ENCODE measurements at regions not wholly inside any gene's neighbourhood (a gene's known extent, or its start where the extent isn't known, plus 50 kb on each side); places are given as distances from the start of the nearest gene placed in this dataset.

GRCh38 chr5:160485364-160485969, 63.8 kb downstream of the PTTG1 start:
- Histone ChIP-seq H3K4me2 (ENCODE audit: insufficient read depth, low read length) (no peak overlapping the region), H3K9me1 (ENCODE audit: control insufficient read depth, insufficient read depth, low read length) (no peaks in the 10 kb centered on the region), H3K36me3 (ENCODE audit: control insufficient read depth, insufficient read depth, low read length) (no peaks in the 10 kb centered on the region), H3K79me2 (ENCODE audit: control insufficient read depth, insufficient read depth, low read length) (no peaks in the 10 kb centered on the region), H2AFZ (ENCODE audit: low read depth, low read length) (no peak overlapping the region), H3K4me1 (replicated peaks in 1 of 2; ENCODE audit: control insufficient read depth in 2 of 2, insufficient read depth in 2 of 2, low read length in 2 of 2) (no peaks in the 10 kb centered on the region), H3K9ac (ENCODE audit: insufficient read depth in 1 of 2, low read depth in 2 of 2, low read length in 2 of 2) (no peak overlapping the region), H3K4me3 (no peak overlapping the region), H3K9me3 (replicated peaks; ENCODE audit: control insufficient read depth, insufficient read depth, low read depth, low read length) (no peaks in the 10 kb centered on the region), H3K27me3 (ENCODE audit: control insufficient read depth in 2 of 2, insufficient read depth in 2 of 2, low read length in 2 of 2) (no peaks in the 10 kb centered on the region), H4K20me1 (replicated peaks; ENCODE audit: control insufficient read depth, insufficient read depth, low read length) (no peaks in the 10 kb centered on the region; the same call in 1 of the 2 replicates), H3K27ac (ENCODE audit: extremely low read depth, low read depth, low read length) (no peak overlapping the region)
- intact Hi-C loops (cut with micrococcal nuclease), result no loop called here
- ChIA-PET CTCF (ENCODE audit: low intra/inter-chr PET ratio) (no interaction called here), POLR2A (interaction anchor here (0.6 kb wide), 1 partner anchor 10 kb away, joined by 3 read pairs; no protein-coding TSS in a partner anchor)
- no peak for TF ChIP-seq MYC (IDR thresholded peaks at IDR 0.05; ENCODE audit: low read depth, low read length)
- no peak for TF ChIP-seq MYC (CRISPR knock-in tag; IDR thresholded peaks at IDR 0.05; ENCODE audit: borderline replicate concordance, low read depth)
- TF ChIP-seq ELF4 (CRISPR knock-in tag; IDR thresholded peaks at IDR 0.05), result no peak
- no peak for TF ChIP-seq CREB1 (IDR thresholded peaks at IDR 0.05)
- TF ChIP-seq CREB1 (CRISPR knock-in tag; IDR thresholded peaks at IDR 0.05), result no peak
- no peak for TF ChIP-seq ZNF830 (CRISPR knock-in tag; IDR thresholded peaks at IDR 0.05)
- no peak for TF ChIP-seq ADNP (tag; IDR thresholded peaks at IDR 0.05)
- no peak for TF ChIP-seq ID3 (CRISPR knock-in tag; IDR thresholded peaks at IDR 0.05)
- no peak for TF ChIP-seq ID3 (tag; IDR thresholded peaks at IDR 0.05)
- no peak for TF ChIP-seq ZBED1 (IDR thresholded peaks at IDR 0.05)
- no peak for TF ChIP-seq HDAC2 (IDR thresholded peaks at IDR 0.05)
- TF ChIP-seq ZNF143 (CRISPR knock-in tag; IDR thresholded peaks at IDR 0.05), result no peak
- no peak for TF ChIP-seq ZNF75A (CRISPR knock-in tag; IDR thresholded peaks at IDR 0.05)
- no peak for TF ChIP-seq EP300 (IDR thresholded peaks at IDR 0.05; ENCODE audit: low read length)
- TF ChIP-seq STAG1 (CRISPR knock-in tag; IDR thresholded peaks at IDR 0.05; ENCODE audit: borderline replicate concordance), result no peak
- TF ChIP-seq POLR2AphosphoS5 (IDR thresholded peaks at IDR 0.05; ENCODE audit: control insufficient read depth, insufficient read depth, low read depth, low read length), result no peak
- TF ChIP-seq GATAD2A (IDR thresholded peaks at IDR 0.05), result no peak
- no peak for TF ChIP-seq MITF (IDR thresholded peaks at IDR 0.05)
- no peak for TF ChIP-seq FOXJ3 (CRISPR knock-in tag; IDR thresholded peaks at IDR 0.05)
- no peak for TF ChIP-seq GABPA (tag; conservative IDR thresholded peaks at IDR 0.05; ENCODE audit: low read depth)
- no peak for TF ChIP-seq TCF7L2 (IDR thresholded peaks at IDR 0.05; ENCODE audit: low read depth, low read length)
- no peak for TF ChIP-seq PRMT5 (CRISPR knock-in tag; IDR thresholded peaks at IDR 0.05)
- no peak for TF ChIP-seq ZNF695 (CRISPR knock-in tag; IDR thresholded peaks at IDR 0.05)
- ATAC-seq, result no peak
- no peak for DNase-seq (ENCODE audit: extremely low read depth in 1 of 4, low spot score in 3 of 4)
- BruUV-seq (replicated peaks), result no TSS peak
- no peak for FAIRE-seq
- 0% methylated on average over 5 of the region's 5 CpGs for WGBS (ENCODE audit: insufficient coverage, low coverage, missing lambda C conversion rate)
- in situ Hi-C loops (cut with MboI), result no loop called here
